ENCODE measurements at regions not wholly inside any gene's neighbourhood (a gene's known extent, or its start where the extent isn't known, plus 50 kb on each side); places are given as distances from the start of the nearest gene placed in this dataset.

DNA sequence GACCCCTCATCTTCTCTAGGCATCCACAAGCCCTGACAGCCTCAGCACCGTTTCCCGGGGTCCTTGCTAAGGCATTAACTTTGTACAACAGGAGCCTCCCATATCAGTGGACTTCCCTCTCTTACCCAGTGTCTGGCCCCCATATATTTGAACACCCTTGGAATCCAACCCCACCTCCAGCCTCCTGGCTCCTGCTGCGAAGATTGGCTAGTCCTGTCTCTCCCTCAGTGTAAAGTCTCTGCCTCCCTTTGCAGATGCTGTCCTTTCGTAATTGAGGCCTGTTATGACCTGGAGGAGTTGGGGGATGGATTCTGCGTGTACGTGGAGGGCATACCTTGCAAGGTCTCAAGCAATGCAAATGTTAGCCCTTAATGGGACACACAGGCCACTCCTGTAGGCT, 413.7 kb downstream of the IRS2 start:
- no peak for FAIRE-seq
- Histone ChIP-seq H3K36me3 (ENCODE audit: control insufficient read depth in 2 of 2, extremely low read depth in 1 of 2, insufficient read depth in 2 of 2, low read length in 2 of 2) (no peaks in the 10 kb centered on the region), H4K20me1 (ENCODE audit: control insufficient read depth, extremely low read depth, insufficient read depth, low read length) (no peaks in the 10 kb centered on the region), H3K27me3 (ENCODE audit: control insufficient read depth, extremely low read depth, insufficient read depth, low read length) (no peaks in the 10 kb centered on the region), H3K27ac (ENCODE audit: control insufficient read depth, insufficient read depth, low read length) (no peak overlapping the region), H3K79me2 (ENCODE audit: control insufficient read depth, insufficient read depth, low read length) (no peaks in the 10 kb centered on the region), H3K9me3 (ENCODE audit: control insufficient read depth, low read depth, low read length) (no peaks in the 10 kb centered on the region), H3K4me1 (ENCODE audit: control insufficient read depth, extremely low read depth, insufficient read depth, low read length) (no peaks in the 10 kb centered on the region), H3K4me3 (ENCODE audit: control insufficient read depth in 2 of 3, extremely low read depth in 1 of 3, insufficient read depth in 2 of 3, low read depth in 1 of 3, low read length in 3 of 3) (no peak overlapping the region), H3K4me2 (ENCODE audit: control insufficient read depth, extremely low read depth, insufficient read depth, low read depth, low read length) (no peak overlapping the region), H2AFZ (ENCODE audit: control insufficient read depth, low read length) (no peak overlapping the region), H3K9ac (ENCODE audit: control insufficient read depth, extremely low read depth, insufficient read depth, low read length) (no peak overlapping the region), H3K9me1 (ENCODE audit: control insufficient read depth, extremely low read depth, insufficient read depth, low read length) (no peaks in the 10 kb centered on the region)
- no peak for DNase-seq (ENCODE audit: low read depth, low spot score)
- dilution Hi-C loops (cut with MboI; ENCODE audit: extremely low pct_ligation_motif_present, low sequenced_read_pairs): no loop called here
- TF ChIP-seq CTCF (optimal IDR thresholded peaks at IDR 0.05 in 1 of 3, IDR thresholded peaks at IDR 0.05 in 1 of 3, conservative IDR thresholded peaks at IDR 0.05 in 1 of 3; ENCODE audit: extremely low read depth in 1 of 3, insufficient read depth in 2 of 3, low read length in 3 of 3) (no peak), EZH2 (IDR thresholded peaks at IDR 0.05; ENCODE audit: low read length) (no peak)

- Histone ChIP-seq H3K79me2 (ENCODE audit: control insufficient read depth, insufficient read depth, low read length) (no peaks in the 10 kb centered on the region), H3K4me2 (ENCODE audit: control insufficient read depth, extremely low read depth, insufficient read depth, low read depth, low read length) (no peak overlapping the region), H3K36me3 (ENCODE audit: control insufficient read depth in 2 of 2, extremely low read depth in 1 of 2, insufficient read depth in 2 of 2, low read length in 2 of 2) (no peaks in the 10 kb centered on the region), H4K20me1 (ENCODE audit: control insufficient read depth, extremely low read depth, insufficient read depth, low read length) (no peaks in the 10 kb centered on the region), H3K9ac (ENCODE audit: control insufficient read depth, extremely low read depth, insufficient read depth, low read length) (no peak overlapping the region), H2AFZ (ENCODE audit: control insufficient read depth, low read length) (no peak overlapping the region), H3K9me1 (ENCODE audit: control insufficient read depth, extremely low read depth, insufficient read depth, low read length) (no peaks in the 10 kb centered on the region), H3K27ac (ENCODE audit: control insufficient read depth, insufficient read depth, low read length) (no peak overlapping the region), H3K4me3 (ENCODE audit: control insufficient read depth in 2 of 3, extremely low read depth in 1 of 3, insufficient read depth in 2 of 3, low read depth in 1 of 3, low read length in 3 of 3) (no peak overlapping the region), H3K9me3 (ENCODE audit: control insufficient read depth, low read depth, low read length) (no peaks in the 10 kb centered on the region), H3K27me3 (ENCODE audit: control insufficient read depth, extremely low read depth, insufficient read depth, low read length) (no peaks in the 10 kb centered on the region), H3K4me1 (ENCODE audit: control insufficient read depth, extremely low read depth, insufficient read depth, low read length) (no peaks in the 10 kb centered on the region)
- FAIRE-seq (no peak), DNase-seq (ENCODE audit: low read depth, low spot score) (no peak)
- dilution Hi-C loops (cut with MboI; ENCODE audit: extremely low pct_ligation_motif_present, low sequenced_read_pairs): no loop called here
- TF ChIP-seq CTCF (optimal IDR thresholded peaks at IDR 0.05 in 1 of 3, IDR thresholded peaks at IDR 0.05 in 1 of 3, conservative IDR thresholded peaks at IDR 0.05 in 1 of 3; ENCODE audit: extremely low read depth in 1 of 3, insufficient read depth in 2 of 3, low read length in 3 of 3) (no peak), EZH2 (IDR thresholded peaks at IDR 0.05; ENCODE audit: low read length) (no peak)
These were observed 415.3 kb downstream of the IRS2 start for GRCh38 chr13:109371066-109371465.
